Ovary (tissue), 3 donors: ENCODE measurements at regions not wholly inside any gene's neighbourhood (a gene's known extent, or its start where the extent isn't known, plus 50 kb on each side); places are given as distances from the start of the nearest gene placed in this dataset.

Experiments used
- CTCF ChIP-seq, 3 donors: fragments of 450-650 bp in 2 of 3; fragments of 200-600 bp in 1 of 3; IDR thresholded peaks; one replicate each; pipeline versions ENCODE4 v1.5.1 to v1.8.0; 2016 to 2022; ENCODE audit warnings: antibody characterized with exemption in 3 of 3, mild to moderate bottlenecking in 1 of 3
- EP300 ChIP-seq: sonication (generic); formaldehyde crosslinking; IDR thresholded peaks from one replicate; pipeline ENCODE4 v1.6.1; 2017; ENCODE audit warnings: antibody characterized with exemption
- donor health status: DM: no; HTN: no; CAD: no.

DNA sequence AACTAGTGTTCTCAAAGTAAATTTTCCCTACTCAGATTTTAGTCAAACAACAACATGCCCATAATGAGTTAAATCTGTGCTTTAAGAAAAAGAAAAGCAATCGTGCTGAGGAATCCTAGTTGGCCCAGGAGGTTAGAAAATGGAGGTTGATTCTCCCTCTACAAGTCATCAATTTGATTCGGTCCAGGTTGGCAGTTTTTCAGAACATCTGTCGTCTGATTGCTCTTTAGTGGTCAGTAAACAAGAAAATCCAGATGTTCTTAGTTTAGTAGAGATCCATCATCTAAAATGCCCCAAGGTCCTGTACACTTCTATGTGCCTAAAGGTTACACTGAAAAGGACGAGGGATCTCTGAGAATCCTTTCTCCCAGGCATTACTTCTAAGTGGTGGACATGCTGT, 659.2 kb downstream of the MTRR start:
- TF ChIP-seq CTCF (IDR thresholded peaks at IDR 0.05) (no peak), EP300 (no peak)
